ENCODE measurements at regions not wholly inside any gene's neighbourhood (a gene's known extent, or its start where the extent isn't known, plus 50 kb on each side); places are given as distances from the start of the nearest gene placed in this dataset.

GRCh38 chr1:56397811-56398231 is 181.5 kb downstream of the PLPP3 start:
- no peak overlapping the region for H3K4me3 Mint-ChIP-seq
- H3K9me3 Mint-ChIP-seq = no peaks in the 10 kb centered on the region
- intact Hi-C loops (cut with micrococcal nuclease) = no loop called here
- H3K4me1 Mint-ChIP-seq (ENCODE audit: low read depth) = no peaks in the 10 kb centered on the region
- no peaks in the 10 kb centered on the region for H3K36me3 Mint-ChIP-seq (ENCODE audit: low read depth)
- H3K27me3 Mint-ChIP-seq (ENCODE audit: insufficient read depth) = peaks cover 2% of the 10 kb centered on the region
- no peak for DNase-seq (ENCODE audit: low spot score)
- H3K27ac Mint-ChIP-seq = no peak overlapping the region

GRCh38 chr1:56397409-56397808 is 182.0 kb downstream of the PLPP3 start:
- Mint-ChIP-seq H3K27me3 (ENCODE audit: insufficient read depth) (peaks cover 2% of the 10 kb centered on the region), H3K4me3 (no peak overlapping the region), H3K27ac (no peak overlapping the region), H3K9me3 (no peaks in the 10 kb centered on the region), H3K4me1 (ENCODE audit: low read depth) (no peaks in the 10 kb centered on the region), H3K36me3 (ENCODE audit: low read depth) (no peaks in the 10 kb centered on the region)
- no peak for DNase-seq (ENCODE audit: low spot score)
- intact Hi-C loops (cut with micrococcal nuclease) = no loop called here

- H3K9me3 Mint-ChIP-seq = no peaks in the 10 kb centered on the region
- no peak overlapping the region for H3K4me3 Mint-ChIP-seq
- H3K4me1 Mint-ChIP-seq (ENCODE audit: low read depth) = no peaks in the 10 kb centered on the region
- DNase-seq (ENCODE audit: low spot score) = no peak
- H3K27me3 Mint-ChIP-seq (ENCODE audit: insufficient read depth) = peaks cover 2% of the 10 kb centered on the region
- intact Hi-C loops (cut with micrococcal nuclease) = no loop called here
- H3K36me3 Mint-ChIP-seq (ENCODE audit: low read depth) = no peaks in the 10 kb centered on the region
- no peak overlapping the region for H3K27ac Mint-ChIP-seq
Observed at GRCh38 chr1:56396581-56396980, 182.8 kb downstream of the PLPP3 start.

GRCh38 chr1:56395776-56396175 is 183.6 kb downstream of the PLPP3 start:
- Mint-ChIP-seq H3K4me1 (ENCODE audit: low read depth) (no peaks in the 10 kb centered on the region), H3K27me3 (ENCODE audit: insufficient read depth) (no peaks in the 10 kb centered on the region), H3K36me3 (ENCODE audit: low read depth) (no peaks in the 10 kb centered on the region), H3K4me3 (no peak overlapping the region), H3K9me3 (no peaks in the 10 kb centered on the region), H3K27ac (no peak overlapping the region)
- DNase-seq (ENCODE audit: low spot score) = no peak
- intact Hi-C loops (cut with micrococcal nuclease) = no loop called here

- Mint-ChIP-seq H3K4me3 (no peak overlapping the region), H3K27me3 (ENCODE audit: insufficient read depth) (no peaks in the 10 kb centered on the region), H3K4me1 (ENCODE audit: low read depth) (no peaks in the 10 kb centered on the region), H3K9me3 (no peaks in the 10 kb centered on the region), H3K36me3 (ENCODE audit: low read depth) (no peaks in the 10 kb centered on the region), H3K27ac (no peak overlapping the region)
- no peak for DNase-seq (ENCODE audit: low spot score)
- intact Hi-C loops (cut with micrococcal nuclease) = no loop called here
Observed at GRCh38 chr1:56394298-56394697, 185.1 kb downstream of the PLPP3 start.

- H3K9me3 Mint-ChIP-seq = no peaks in the 10 kb centered on the region
- intact Hi-C loops (cut with micrococcal nuclease) = no loop called here
- H3K4me1 Mint-ChIP-seq (ENCODE audit: low read depth) = no peaks in the 10 kb centered on the region
- no peaks in the 10 kb centered on the region for H3K27me3 Mint-ChIP-seq (ENCODE audit: insufficient read depth)
- DNase-seq (ENCODE audit: low spot score) = no peak
- no peak overlapping the region for H3K27ac Mint-ChIP-seq
- no peak overlapping the region for H3K4me3 Mint-ChIP-seq
- no peaks in the 10 kb centered on the region for H3K36me3 Mint-ChIP-seq (ENCODE audit: low read depth)
Observed at GRCh38 chr1:56390934-56391731, 188.2 kb downstream of the PLPP3 start.

GRCh38 chr1:56390232-56390867 is 189.0 kb downstream of the PLPP3 start:
- H3K4me1 Mint-ChIP-seq (ENCODE audit: low read depth) = no peaks in the 10 kb centered on the region
- intact Hi-C loops (cut with micrococcal nuclease) = no loop called here
- no peaks in the 10 kb centered on the region for H3K27me3 Mint-ChIP-seq (ENCODE audit: insufficient read depth)
- no peaks in the 10 kb centered on the region for H3K9me3 Mint-ChIP-seq
- H3K4me3 Mint-ChIP-seq = no peak overlapping the region
- no peak overlapping the region for H3K27ac Mint-ChIP-seq
- DNase-seq (ENCODE audit: low spot score) = no peak
- H3K36me3 Mint-ChIP-seq (ENCODE audit: low read depth) = no peaks in the 10 kb centered on the region

GRCh38 chr1:56389813-56390212 is 189.6 kb downstream of the PLPP3 start:
- no peak for DNase-seq (ENCODE audit: low spot score)
- Mint-ChIP-seq H3K4me3 (no peak overlapping the region), H3K27ac (no peak overlapping the region), H3K27me3 (ENCODE audit: insufficient read depth) (no peaks in the 10 kb centered on the region), H3K36me3 (ENCODE audit: low read depth) (no peaks in the 10 kb centered on the region), H3K9me3 (no peaks in the 10 kb centered on the region), H3K4me1 (ENCODE audit: low read depth) (no peaks in the 10 kb centered on the region)
- intact Hi-C loops (cut with micrococcal nuclease) = no loop called here

GRCh38 chr1:56387071-56387740 is 192.2 kb downstream of the PLPP3 start:
- H3K36me3 Mint-ChIP-seq (ENCODE audit: low read depth) = no peaks in the 10 kb centered on the region

GRCh38 chr1:56385314-56385713 is 194.0 kb downstream of the PLPP3 start:
- Mint-ChIP-seq H3K27me3 (ENCODE audit: insufficient read depth) (no peaks in the 10 kb centered on the region), H3K4me1 (ENCODE audit: low read depth) (no peaks in the 10 kb centered on the region), H3K9me3 (no peaks in the 10 kb centered on the region), H3K36me3 (ENCODE audit: low read depth) (no peaks in the 10 kb centered on the region), H3K27ac (no peak overlapping the region), H3K4me3 (no peak overlapping the region)
- DNase-seq (ENCODE audit: low spot score) = no peak
- intact Hi-C loops (cut with micrococcal nuclease) = no loop called here

More at GRCh38 chr1:56387071-56387740, 192.2 kb downstream of the PLPP3 start:
- intact Hi-C loops (cut with micrococcal nuclease) = no loop called here
- Mint-ChIP-seq H3K27me3 (ENCODE audit: insufficient read depth) (no peaks in the 10 kb centered on the region), H3K9me3 (no peaks in the 10 kb centered on the region), H3K4me1 (ENCODE audit: low read depth) (no peaks in the 10 kb centered on the region), H3K4me3 (no peak overlapping the region), H3K27ac (no peak overlapping the region)
- DNase-seq (ENCODE audit: low spot score) = no peak

- Mint-ChIP-seq H3K4me1 (ENCODE audit: low read depth) (no peaks in the 10 kb centered on the region), H3K27ac (no peak overlapping the region), H3K4me3 (no peak overlapping the region), H3K9me3 (no peaks in the 10 kb centered on the region), H3K36me3 (ENCODE audit: low read depth) (no peaks in the 10 kb centered on the region), H3K27me3 (ENCODE audit: insufficient read depth) (no peaks in the 10 kb centered on the region)
- intact Hi-C loops (cut with micrococcal nuclease) = no loop called here
- DNase-seq (ENCODE audit: low spot score) = no peak
Observed at GRCh38 chr1:56382929-56383328, 196.4 kb downstream of the PLPP3 start.

GRCh38 chr1:56380531-56380930 is 198.8 kb downstream of the PLPP3 start:
- H3K27me3 Mint-ChIP-seq (ENCODE audit: insufficient read depth) = no peaks in the 10 kb centered on the region
- H3K36me3 Mint-ChIP-seq (ENCODE audit: low read depth) = no peaks in the 10 kb centered on the region
- DNase-seq (ENCODE audit: low spot score) = no peak

GRCh38 chr1:56378341-56379070 is 200.9 kb downstream of the PLPP3 start:
- no peak for DNase-seq (ENCODE audit: low spot score)
- intact Hi-C loops (cut with micrococcal nuclease) = no loop called here
- H3K4me1 Mint-ChIP-seq (ENCODE audit: low read depth) = no peaks in the 10 kb centered on the region

More at GRCh38 chr1:56380531-56380930, 198.8 kb downstream of the PLPP3 start:
- Mint-ChIP-seq H3K9me3 (no peaks in the 10 kb centered on the region), H3K4me1 (ENCODE audit: low read depth) (no peaks in the 10 kb centered on the region), H3K4me3 (no peak overlapping the region), H3K27ac (no peak overlapping the region)
- intact Hi-C loops (cut with micrococcal nuclease) = no loop called here

More at GRCh38 chr1:56378341-56379070, 200.9 kb downstream of the PLPP3 start:
- Mint-ChIP-seq H3K9me3 (no peaks in the 10 kb centered on the region), H3K4me3 (no peak overlapping the region), H3K27me3 (ENCODE audit: insufficient read depth) (peaks cover 3% of the 10 kb centered on the region), H3K36me3 (ENCODE audit: low read depth) (no peaks in the 10 kb centered on the region), H3K27ac (no peak overlapping the region)
